HCT116 (cell line): ENCODE measurements at regions not wholly inside any gene's neighbourhood (a gene's known extent, or its start where the extent isn't known, plus 50 kb on each side); places are given as distances from the start of the nearest gene placed in this dataset.

Source experiments
- ATAC-seq: fragments of 200-7000 bp; cut with Tn5 transposase; 2 replicates; pipeline ENCODE4 v1.9.1; 2020; ENCODE audit warnings: mild to moderate bottlenecking, moderate library complexity
- BruUV-seq: library from RNA; stranded (reverse); fragments of 400-500 nt; replicated peaks from 2 replicates; lab custom pipeline; 2021; lab: Mats Ljungman, UMichigan
- CTCF ChIA-PET: fragments of 300-600 bp; sonication (Branson Sonifier 250); formaldehyde crosslinking; loops from one replicate; lab custom pipeline; 2021; ENCODE audit warnings: antibody characterized with exemption; lab: Charles Lee
- POLR2A ChIA-PET: fragments of 300-600, 350-600 bp; sonication (Branson Sonifier 250); formaldehyde crosslinking; loops from one replicate; lab custom pipeline; 2021; ENCODE audit warnings: antibody characterized with exemption; lab: Charles Lee
- RAD21 ChIA-PET, 2 experiments: fragments of 300-600 bp; sonication (Branson Sonifier 250); formaldehyde crosslinking; loops; one replicate each; lab custom pipeline; 2023; ENCODE audit warnings: low total read pairs in 2 of 2; ENCODE audit not compliant: uncharacterized antibody in 2 of 2, unreplicated experiment in 2 of 2, low non-redundant PET in 1 of 2; lab: Charles Lee
- DNase-seq: peaks from one replicate; pipeline ENCODE4 v3.0.0-alpha.2; 2010; ENCODE audit warnings: low read depth, low spot score
- H2AFZ ChIP-seq: fragments of 200-600 bp; shearing (Covaris generic), sonication (generic); 2 replicates; pipeline ENCODE4 v1.6.1; 2017; ENCODE audit warnings: low read depth, mixed run types, mixed read lengths, antibody characterized with exemption, low read length; ENCODE audit not compliant: poor library complexity, severe bottlenecking
- H3K27ac ChIP-seq: 2 replicates; pipeline ENCODE4 v1.5.1; 2012; ENCODE audit warnings: low read depth, low read length
- H3K27me3 ChIP-seq: fragments of 200-600 bp; sonication (generic); 2 replicates; pipeline ENCODE4 v1.6.1; 2016; ENCODE audit warnings: mixed run types, low read length, mixed read lengths; ENCODE audit not compliant: insufficient read depth
- H3K36me3 ChIP-seq, 2 experiments: fragments of 200-500 bp in 1 of 2; fragments of 200-600 bp in 1 of 2; sonication (Bioruptor generic) in 1 of 2; sonication (generic) in 1 of 2; 2 replicates each; pipeline versions ENCODE4 v1.5.1 to v1.6.1; 2014 to 2016; ENCODE audit warnings: low read length in 2 of 2, inconsistent platforms in 1 of 2, mixed read lengths in 1 of 2, mixed run types in 1 of 2; ENCODE audit not compliant: insufficient read depth in 2 of 2, control insufficient read depth in 1 of 2
- H3K4me1 ChIP-seq, 2 experiments: fragments of 200-600 bp in 1 of 2; sonication (generic) in 1 of 2; 2 replicates each; pipeline versions ENCODE4 v1.5.1 to v1.6.1; 2012 to 2017; ENCODE audit warnings: low read length in 2 of 2, inconsistent platforms in 1 of 2, mild to moderate bottlenecking in 1 of 2, mixed read lengths in 1 of 2, mixed run types in 1 of 2, moderate library complexity in 1 of 2; ENCODE audit not compliant: insufficient read depth in 2 of 2, control insufficient read depth in 1 of 2
- H3K4me2 ChIP-seq: fragments of 200-600 bp; sonication (generic); 2 replicates; pipeline ENCODE4 v1.6.1; 2017; ENCODE audit warnings: mixed run types, low read length, mixed read lengths
- H3K4me3 ChIP-seq, 2 experiments: fragments of 200-600 bp in 1 of 2; sonication (generic) in 1 of 2; replicated peaks in 1 of 2; 2 replicates each; pipeline ENCODE4 v1.5.1; 2011 to 2016; ENCODE audit warnings: low read length in 2 of 2, control low read depth in 1 of 2, low read depth in 1 of 2, mild to moderate bottlenecking in 1 of 2, mixed read lengths in 1 of 2, mixed run types in 1 of 2
- H3K79me2 ChIP-seq: fragments of 200-600 bp; sonication (generic); 2 replicates; pipeline ENCODE4 v1.6.1; 2017; ENCODE audit warnings: mild to moderate bottlenecking, mixed run types, low read length, moderate library complexity, mixed read lengths; ENCODE audit not compliant: insufficient read depth
- H3K9ac ChIP-seq: fragments of 200-600 bp; sonication (generic); 2 replicates; pipeline ENCODE4 v1.6.1; 2016; ENCODE audit warnings: low read length, mixed read lengths
- H3K9me2 ChIP-seq: fragments of 200-600 bp; sonication (generic), shearing (Covaris generic); 2 replicates; pipeline ENCODE4 v1.6.1; 2017; ENCODE audit warnings: mixed run types, mild to moderate bottlenecking, moderate library complexity; ENCODE audit not compliant: insufficient read depth
- H3K9me3 ChIP-seq, 2 experiments: fragments of 200-500 bp in 1 of 2; fragments of 200-600 bp in 1 of 2; sonication (Bioruptor generic) in 1 of 2; sonication (generic) in 1 of 2; 2 replicates each; pipeline ENCODE4 v1.6.1; 2014 to 2017; ENCODE audit warnings: low read length in 2 of 2, mixed read lengths in 2 of 2, inconsistent platforms in 1 of 2, low read depth in 1 of 2, mild to moderate bottlenecking in 1 of 2, mixed run types in 1 of 2, moderate library complexity in 1 of 2; ENCODE audit not compliant: control insufficient read depth in 1 of 2, insufficient read depth in 1 of 2
- H4K20me1 ChIP-seq: fragments of 200-600 bp; sonication (generic), shearing (Covaris generic); 2 replicates; pipeline ENCODE4 v1.6.1; 2017; ENCODE audit warnings: mixed run types, mild to moderate bottlenecking, moderate library complexity; ENCODE audit not compliant: insufficient read depth
- CBX3 ChIP-seq: IDR thresholded peaks from 2 replicates; pipeline ENCODE4 v1.6.1; 2012; ENCODE audit warnings: low read depth
- CEBPB ChIP-seq: IDR thresholded peaks from 2 replicates; pipeline ENCODE4 v1.6.1; 2012; ENCODE audit warnings: low read depth
- EGR1 ChIP-seq: IDR thresholded peaks from 2 replicates; pipeline ENCODE4 v1.6.1; 2012; ENCODE audit warnings: low read depth
- ELF1 ChIP-seq: IDR thresholded peaks from 2 replicates; pipeline ENCODE4 v1.6.1; 2012; ENCODE audit warnings: low read depth, borderline replicate concordance
- EZH2 ChIP-seq: fragments of 200-600 bp; sonication (generic); IDR thresholded peaks from 2 replicates; pipeline ENCODE4 v1.6.1; 2017; ENCODE audit warnings: antibody characterized with exemption, mixed run types
- FOSL1 ChIP-seq: IDR thresholded peaks from 2 replicates; pipeline ENCODE4 v1.6.1; 2012; ENCODE audit warnings: low read depth
- JUND ChIP-seq: IDR thresholded peaks from 2 replicates; pipeline ENCODE4 v1.6.1; 2012
- MAX ChIP-seq: IDR thresholded peaks from 2 replicates; pipeline ENCODE4 v1.6.1; 2012
- POLR2A ChIP-seq: IDR thresholded peaks from 2 replicates; pipeline ENCODE4 v1.7.0; 2011; ENCODE audit warnings: borderline replicate concordance; ENCODE audit not compliant: insufficient read depth, insufficient read length; ENCODE audit errors: extremely low read depth
- REST ChIP-seq: IDR thresholded peaks from 2 replicates; pipeline ENCODE4 v1.6.1; 2012; ENCODE audit warnings: low read depth
- SIN3A ChIP-seq: IDR thresholded peaks from 2 replicates; pipeline ENCODE4 v1.6.1; 2012; ENCODE audit warnings: low read depth
- SP1 ChIP-seq: IDR thresholded peaks from 2 replicates; pipeline ENCODE4 v1.6.1; 2012; ENCODE audit warnings: low read depth
- YY1 ChIP-seq: IDR thresholded peaks from 2 replicates; pipeline ENCODE4 v1.6.1; 2011; ENCODE audit warnings: low read length, low read depth, moderate library complexity, mild to moderate bottlenecking; ENCODE audit not compliant: insufficient replicate concordance; ENCODE audit errors: extremely low read depth
- ZFX ChIP-seq: fragments of 450-650 bp; IDR thresholded peaks from 2 replicates; pipeline ENCODE4 v1.6.1; 2017
- intact Hi-C: fragments of 100-400 bp; cut with micrococcal nuclease; formaldehyde crosslinking; loops from 2 replicates; pipeline ENCODE4 v1.10.0; 2022
- TF ChIP-seq, protein P1 (sequence below): IDR thresholded peaks from 2 replicates; pipeline ENCODE4 v1.6.1; 2011; ENCODE audit warnings: mild to moderate bottlenecking, low read length, moderate library complexity; ENCODE audit not compliant: insufficient replicate concordance; ENCODE audit errors: extremely low read depth
- TF ChIP-seq, protein P2 (sequence below), 3 experiments: fragments of 200-600 bp in 1 of 3; sonication (generic) in 1 of 3; IDR thresholded peaks in 2 of 3; conservative IDR thresholded peaks in 1 of 3; 2 replicates each; pipeline ENCODE4 v1.5.1; 2012 to 2017; ENCODE audit warnings: low read depth in 2 of 3, low read length in 2 of 3, antibody characterized with exemption in 1 of 3, borderline replicate concordance in 1 of 3, control low read depth in 1 of 3, mild to moderate bottlenecking in 1 of 3, mixed read lengths in 1 of 3, mixed run types in 1 of 3, moderate library complexity in 1 of 3; ENCODE audit not compliant: insufficient read depth in 1 of 3

GRCh38 chr5:159435855-159436254, 105.6 kb upstream of the IL12B start:
- DNase-seq (no peak), ATAC-seq (no peak)
- POLR2A ChIA-PET: no interaction called here
- Histone ChIP-seq H3K36me3 (no peaks in the 10 kb centered on the region), H3K27ac (no peak overlapping the region), H3K4me3 (no peak overlapping the region), H3K9ac (no peak overlapping the region), H3K9me2 (no peaks in the 10 kb centered on the region), H2AFZ (no peak overlapping the region), H3K9me3 (no peaks in the 10 kb centered on the region), H3K79me2 (no peaks in the 10 kb centered on the region), H3K4me1 (no peaks in the 10 kb centered on the region; a peak in 1 of 4 replicates), H3K4me2 (no peak overlapping the region), H4K20me1 (no peaks in the 10 kb centered on the region), H3K27me3 (no peaks in the 10 kb centered on the region)
- intact Hi-C loops: no loop called here
- CTCF ChIA-PET: no interaction called here
- RAD21 ChIA-PET: no interaction called here
- TF ChIP-seq ELF1 (no peak), JUND (no peak), YY1 (no peak), FOSL1 (no peak), SP1 (no peak), EGR1 (no peak), ZFX (no peak), CEBPB (no peak), MAX (no peak), SIN3A (no peak), POLR2A (no peak), CBX3 (no peak), REST (no peak), EZH2 (no peak)
- TF ChIP-seq, protein P1, sequence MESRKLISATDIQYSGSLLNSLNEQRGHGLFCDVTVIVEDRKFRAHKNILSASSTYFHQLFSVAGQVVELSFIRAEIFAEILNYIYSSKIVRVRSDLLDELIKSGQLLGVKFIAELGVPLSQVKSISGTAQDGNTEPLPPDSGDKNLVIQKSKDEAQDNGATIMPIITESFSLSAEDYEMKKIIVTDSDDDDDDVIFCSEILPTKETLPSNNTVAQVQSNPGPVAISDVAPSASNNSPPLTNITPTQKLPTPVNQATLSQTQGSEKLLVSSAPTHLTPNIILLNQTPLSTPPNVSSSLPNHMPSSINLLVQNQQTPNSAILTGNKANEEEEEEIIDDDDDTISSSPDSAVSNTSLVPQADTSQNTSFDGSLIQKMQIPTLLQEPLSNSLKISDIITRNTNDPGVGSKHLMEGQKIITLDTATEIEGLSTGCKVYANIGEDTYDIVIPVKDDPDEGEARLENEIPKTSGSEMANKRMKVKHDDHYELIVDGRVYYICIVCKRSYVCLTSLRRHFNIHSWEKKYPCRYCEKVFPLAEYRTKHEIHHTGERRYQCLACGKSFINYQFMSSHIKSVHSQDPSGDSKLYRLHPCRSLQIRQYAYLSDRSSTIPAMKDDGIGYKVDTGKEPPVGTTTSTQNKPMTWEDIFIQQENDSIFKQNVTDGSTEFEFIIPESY: no peak
- TF ChIP-seq, protein P2, sequence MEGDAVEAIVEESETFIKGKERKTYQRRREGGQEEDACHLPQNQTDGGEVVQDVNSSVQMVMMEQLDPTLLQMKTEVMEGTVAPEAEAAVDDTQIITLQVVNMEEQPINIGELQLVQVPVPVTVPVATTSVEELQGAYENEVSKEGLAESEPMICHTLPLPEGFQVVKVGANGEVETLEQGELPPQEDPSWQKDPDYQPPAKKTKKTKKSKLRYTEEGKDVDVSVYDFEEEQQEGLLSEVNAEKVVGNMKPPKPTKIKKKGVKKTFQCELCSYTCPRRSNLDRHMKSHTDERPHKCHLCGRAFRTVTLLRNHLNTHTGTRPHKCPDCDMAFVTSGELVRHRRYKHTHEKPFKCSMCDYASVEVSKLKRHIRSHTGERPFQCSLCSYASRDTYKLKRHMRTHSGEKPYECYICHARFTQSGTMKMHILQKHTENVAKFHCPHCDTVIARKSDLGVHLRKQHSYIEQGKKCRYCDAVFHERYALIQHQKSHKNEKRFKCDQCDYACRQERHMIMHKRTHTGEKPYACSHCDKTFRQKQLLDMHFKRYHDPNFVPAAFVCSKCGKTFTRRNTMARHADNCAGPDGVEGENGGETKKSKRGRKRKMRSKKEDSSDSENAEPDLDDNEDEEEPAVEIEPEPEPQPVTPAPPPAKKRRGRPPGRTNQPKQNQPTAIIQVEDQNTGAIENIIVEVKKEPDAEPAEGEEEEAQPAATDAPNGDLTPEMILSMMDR (IDR thresholded peaks at IDR 0.05 in 2 of 3, conservative IDR thresholded peaks at IDR 0.05 in 1 of 3; ENCODE audit: borderline replicate concordance in 1 of 3, insufficient read depth in 1 of 3, low read depth in 2 of 3, low read length in 2 of 3): no peak
- BruUV-seq: no TSS peak
